ENCODE measurements at regions not wholly inside any gene's neighbourhood (a gene's known extent, or its start where the extent isn't known, plus 50 kb on each side); places are given as distances from the start of the nearest gene placed in this dataset.

DNA sequence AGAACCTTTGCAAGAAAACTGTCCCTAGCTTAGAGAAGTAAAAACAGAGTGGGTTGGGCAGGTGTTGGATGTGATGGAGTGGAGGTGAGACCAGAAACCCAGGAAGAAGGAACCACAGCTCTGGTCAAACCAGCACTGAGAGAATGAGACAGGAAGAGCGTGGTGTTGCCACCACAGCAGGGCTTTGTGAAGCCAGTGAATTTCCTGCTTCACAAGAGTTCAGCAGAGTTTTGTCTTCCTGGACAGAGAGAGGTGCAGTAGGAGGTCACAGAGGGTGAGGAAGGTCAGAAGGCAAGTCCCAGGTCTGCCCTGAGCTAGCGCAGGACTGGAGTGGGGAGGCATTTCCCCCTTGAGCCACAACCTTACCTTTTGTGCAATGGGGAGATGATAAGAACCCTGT lies 2306.2 kb upstream of the ACO1 start:
- DNase-seq (ENCODE audit: low read depth in 1 of 2, low spot score in 2 of 2) = no peak
- Histone ChIP-seq H4K8ac (ENCODE audit: extremely low read depth, insufficient read depth, low read length) (no peak overlapping the region), H4K20me1 (replicated peaks in 1 of 2; ENCODE audit: control insufficient read depth in 1 of 2, insufficient read depth in 2 of 2, low read length in 2 of 2) (no peaks in the 10 kb centered on the region), H4K91ac (replicated peaks; ENCODE audit: insufficient read length, low read length) (no peak overlapping the region), H3K4me3 (ENCODE audit: extremely low read depth in 1 of 4, insufficient read depth in 2 of 4, low read depth in 3 of 4, low read length in 4 of 4) (no peak overlapping the region), H3K23ac (ENCODE audit: insufficient read length) (no peak overlapping the region), H3K56ac (replicated peaks; ENCODE audit: insufficient read length, low read depth, low read length) (no peak overlapping the region), H3K4me1 (replicated peaks in 1 of 4; ENCODE audit: control insufficient read depth in 3 of 4, insufficient read depth in 4 of 4, low read length in 3 of 4) (no peaks in the 10 kb centered on the region), H3K79me2 (ENCODE audit: control insufficient read depth in 1 of 2, insufficient read depth in 2 of 2, low read length in 2 of 2) (no peaks in the 10 kb centered on the region), H3K4ac (replicated peaks; ENCODE audit: insufficient read length, low read depth, low read length) (no peak overlapping the region), H3K27me3 (replicated peaks in 1 of 4; ENCODE audit: control insufficient read depth in 3 of 4, extremely low read depth in 1 of 4, insufficient read depth in 3 of 4, low read length in 3 of 4) (no peaks in the 10 kb centered on the region), H2AFZ (ENCODE audit: low read length) (no peak overlapping the region), H2AK5ac (ENCODE audit: low read depth, low read length) (no peak overlapping the region), H3K18ac (ENCODE audit: extremely low read depth, low read length) (no peak overlapping the region), H2BK120ac (replicated peaks; ENCODE audit: low read depth, low read length) (no peak overlapping the region), H3K9ac (replicated peaks in 1 of 4; ENCODE audit: extremely low read depth in 1 of 4, low read depth in 3 of 4, low read length in 3 of 4) (no peak overlapping the region), H3K4me2 (ENCODE audit: insufficient read depth in 1 of 2, low read depth in 2 of 2, low read length in 2 of 2) (no peak overlapping the region), H3K27ac (ENCODE audit: low read depth, low read length) (no peak overlapping the region), H2BK12ac (ENCODE audit: low read depth, low read length) (no peak overlapping the region), H3K23me2 (ENCODE audit: low read depth, low read length) (no peaks in the 10 kb centered on the region), H3K9me3 (ENCODE audit: insufficient read depth in 2 of 2, low read depth in 1 of 2, low read length in 1 of 2) (no peaks in the 10 kb centered on the region), H4K5ac (ENCODE audit: insufficient read length, low read depth, low read length) (no peak overlapping the region), H2BK15ac (ENCODE audit: low read length) (no peak overlapping the region), H2BK5ac (ENCODE audit: low read depth, low read length) (no peak overlapping the region), H3K36me3 (ENCODE audit: control insufficient read depth in 2 of 4, insufficient read depth in 4 of 4, low read length in 3 of 4) (no peaks in the 10 kb centered on the region), H3K79me1 (ENCODE audit: low read depth, low read length) (no peaks in the 10 kb centered on the region), H3K14ac (ENCODE audit: insufficient read length) (no peak overlapping the region), H2BK20ac (ENCODE audit: low read length) (no peak overlapping the region)
- CTCF ChIA-PET (ENCODE audit: partially characterized antibody) = no interaction called here
- FAIRE-seq = no peak
- POLR2A ChIA-PET (ENCODE audit: partially characterized antibody) = no interaction called here
- WGBS, 2 experiments (ENCODE audit: extremely low coverage in 1 of 2, insufficient coverage in 1 of 2, insufficient read length in 1 of 2, insufficient replicate concordance in 2 of 2, low coverage in 1 of 2, low lambda C conversion rate in 2 of 2, missing lambda C conversion rate in 1 of 2) = 95% methylated on average over 2 of the region's 2 CpGs; no CpG with 5 or more reads in 1 of the 2 experiments
- TF ChIP-seq SAP30 (IDR thresholded peaks at IDR 0.05; ENCODE audit: insufficient read depth, insufficient replicate concordance, low read length) (no peak), CHD2 (IDR thresholded peaks at IDR 0.05; ENCODE audit: low read length) (no peak), TAF7 (optimal IDR thresholded peaks at IDR 0.05; ENCODE audit: borderline replicate concordance, low read depth, low read length) (no peak), SUZ12 (IDR thresholded peaks at IDR 0.05; ENCODE audit: low read length) (no peak), JUN (IDR thresholded peaks at IDR 0.05; ENCODE audit: low read depth, low read length) (no peak), SP2 (IDR thresholded peaks at IDR 0.05; ENCODE audit: low read length) (no peak), SRF (IDR thresholded peaks at IDR 0.05; ENCODE audit: low read depth, low read length) (no peak), POU5F1 (IDR thresholded peaks at IDR 0.05; ENCODE audit: low read depth, low read length) (no peak), POLR2AphosphoS5 (IDR thresholded peaks at IDR 0.05; ENCODE audit: low read depth, low read length) (no peak), KDM1A (IDR thresholded peaks at IDR 0.05; ENCODE audit: borderline replicate concordance, low read length) (no peak), KDM4A (IDR thresholded peaks at IDR 0.05; ENCODE audit: low read depth, low read length, severe bottlenecking) (no peak)
- TF ChIP-seq, protein P1, sequence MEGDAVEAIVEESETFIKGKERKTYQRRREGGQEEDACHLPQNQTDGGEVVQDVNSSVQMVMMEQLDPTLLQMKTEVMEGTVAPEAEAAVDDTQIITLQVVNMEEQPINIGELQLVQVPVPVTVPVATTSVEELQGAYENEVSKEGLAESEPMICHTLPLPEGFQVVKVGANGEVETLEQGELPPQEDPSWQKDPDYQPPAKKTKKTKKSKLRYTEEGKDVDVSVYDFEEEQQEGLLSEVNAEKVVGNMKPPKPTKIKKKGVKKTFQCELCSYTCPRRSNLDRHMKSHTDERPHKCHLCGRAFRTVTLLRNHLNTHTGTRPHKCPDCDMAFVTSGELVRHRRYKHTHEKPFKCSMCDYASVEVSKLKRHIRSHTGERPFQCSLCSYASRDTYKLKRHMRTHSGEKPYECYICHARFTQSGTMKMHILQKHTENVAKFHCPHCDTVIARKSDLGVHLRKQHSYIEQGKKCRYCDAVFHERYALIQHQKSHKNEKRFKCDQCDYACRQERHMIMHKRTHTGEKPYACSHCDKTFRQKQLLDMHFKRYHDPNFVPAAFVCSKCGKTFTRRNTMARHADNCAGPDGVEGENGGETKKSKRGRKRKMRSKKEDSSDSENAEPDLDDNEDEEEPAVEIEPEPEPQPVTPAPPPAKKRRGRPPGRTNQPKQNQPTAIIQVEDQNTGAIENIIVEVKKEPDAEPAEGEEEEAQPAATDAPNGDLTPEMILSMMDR (IDR thresholded peaks at IDR 0.05; ENCODE audit: control extremely low read depth in 1 of 3, insufficient read depth in 1 of 3, low read depth in 1 of 3, low read length in 3 of 3) = no peak
- TF ChIP-seq, protein P2, sequence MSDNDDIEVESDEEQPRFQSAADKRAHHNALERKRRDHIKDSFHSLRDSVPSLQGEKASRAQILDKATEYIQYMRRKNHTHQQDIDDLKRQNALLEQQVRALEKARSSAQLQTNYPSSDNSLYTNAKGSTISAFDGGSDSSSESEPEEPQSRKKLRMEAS (IDR thresholded peaks at IDR 0.05) = no peak
